GM12864 (cell line): ENCODE measurements at regions not wholly inside any gene's neighbourhood (a gene's known extent, or its start where the extent isn't known, plus 50 kb on each side); places are given as distances from the start of the nearest gene placed in this dataset.

Experiments used
- DNase-seq: peaks from one replicate; pipeline ENCODE4 v3.0.0-alpha.2; 2011; ENCODE audit warnings: low read depth
- H3K4me3 ChIP-seq: 2 replicates; pipeline ENCODE4 v1.5.1; 2011; ENCODE audit warnings: mild to moderate bottlenecking, low read depth, low read length, control low read depth
- TF ChIP-seq, protein P1 (sequence below): IDR thresholded peaks from 2 replicates; pipeline ENCODE4 v1.5.1; 2011; ENCODE audit warnings: low read depth, mild to moderate bottlenecking, moderate library complexity, low read length, control low read depth, inconsistent platforms; ENCODE audit errors: missing control alignments

- no peak overlapping the region for H3K4me3 ChIP-seq
- TF ChIP-seq, protein P1, sequence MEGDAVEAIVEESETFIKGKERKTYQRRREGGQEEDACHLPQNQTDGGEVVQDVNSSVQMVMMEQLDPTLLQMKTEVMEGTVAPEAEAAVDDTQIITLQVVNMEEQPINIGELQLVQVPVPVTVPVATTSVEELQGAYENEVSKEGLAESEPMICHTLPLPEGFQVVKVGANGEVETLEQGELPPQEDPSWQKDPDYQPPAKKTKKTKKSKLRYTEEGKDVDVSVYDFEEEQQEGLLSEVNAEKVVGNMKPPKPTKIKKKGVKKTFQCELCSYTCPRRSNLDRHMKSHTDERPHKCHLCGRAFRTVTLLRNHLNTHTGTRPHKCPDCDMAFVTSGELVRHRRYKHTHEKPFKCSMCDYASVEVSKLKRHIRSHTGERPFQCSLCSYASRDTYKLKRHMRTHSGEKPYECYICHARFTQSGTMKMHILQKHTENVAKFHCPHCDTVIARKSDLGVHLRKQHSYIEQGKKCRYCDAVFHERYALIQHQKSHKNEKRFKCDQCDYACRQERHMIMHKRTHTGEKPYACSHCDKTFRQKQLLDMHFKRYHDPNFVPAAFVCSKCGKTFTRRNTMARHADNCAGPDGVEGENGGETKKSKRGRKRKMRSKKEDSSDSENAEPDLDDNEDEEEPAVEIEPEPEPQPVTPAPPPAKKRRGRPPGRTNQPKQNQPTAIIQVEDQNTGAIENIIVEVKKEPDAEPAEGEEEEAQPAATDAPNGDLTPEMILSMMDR, result no peak
- no peak for DNase-seq
Measured at GRCh38 chr2:198763793-198764192, 693.9 kb downstream of the SATB2 start.

DNA sequence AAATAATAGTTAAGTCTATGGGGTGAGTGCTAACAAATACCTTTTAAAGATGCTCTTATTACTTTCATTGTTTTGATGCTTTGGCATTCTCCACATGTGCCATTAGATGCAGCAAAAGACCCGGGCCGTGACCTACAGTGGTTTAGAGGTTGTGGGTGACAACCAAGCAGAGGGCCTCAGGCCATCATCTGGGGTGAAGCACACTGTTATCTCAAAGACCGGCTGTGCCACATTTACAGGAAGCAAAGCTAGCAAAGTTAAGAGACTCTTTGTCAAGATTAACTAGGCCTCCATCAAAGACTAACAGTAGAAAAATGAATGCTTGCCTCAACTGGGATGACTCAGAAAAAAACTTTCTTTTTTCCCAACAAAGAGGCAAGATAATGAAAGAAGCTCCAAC lies 695.3 kb downstream of the SATB2 start:
- no peak for DNase-seq
- H3K4me3 ChIP-seq, result no peak overlapping the region
- TF ChIP-seq, protein P1, result no peak

GRCh38 chr2:198757069-198757468 lies 700.7 kb downstream of the SATB2 start:
- H3K4me3 ChIP-seq, result no peak overlapping the region
- no peak for DNase-seq
- TF ChIP-seq, protein P1, result no peak

DNA sequence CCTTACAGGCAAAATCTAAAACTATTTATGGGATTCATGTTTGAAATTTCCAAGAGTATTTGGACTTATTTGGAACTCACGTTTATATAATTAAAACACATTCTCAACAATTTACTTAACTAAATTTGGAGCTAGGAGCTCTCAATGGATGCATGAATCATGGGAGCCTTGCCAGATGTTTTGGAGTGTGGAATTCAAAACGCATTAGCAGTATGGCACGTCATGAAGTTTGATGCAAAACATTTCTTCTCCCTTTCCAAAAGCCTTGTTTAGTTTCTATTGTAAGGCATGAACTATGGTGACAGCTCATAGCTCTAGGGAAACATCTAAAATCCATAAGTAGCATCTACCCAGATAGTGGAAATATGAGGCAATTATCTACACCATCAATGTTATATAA lies 701.6 kb downstream of the SATB2 start:
- no peak overlapping the region for H3K4me3 ChIP-seq
- DNase-seq, result no peak
- TF ChIP-seq, protein P1, result no peak

DNA sequence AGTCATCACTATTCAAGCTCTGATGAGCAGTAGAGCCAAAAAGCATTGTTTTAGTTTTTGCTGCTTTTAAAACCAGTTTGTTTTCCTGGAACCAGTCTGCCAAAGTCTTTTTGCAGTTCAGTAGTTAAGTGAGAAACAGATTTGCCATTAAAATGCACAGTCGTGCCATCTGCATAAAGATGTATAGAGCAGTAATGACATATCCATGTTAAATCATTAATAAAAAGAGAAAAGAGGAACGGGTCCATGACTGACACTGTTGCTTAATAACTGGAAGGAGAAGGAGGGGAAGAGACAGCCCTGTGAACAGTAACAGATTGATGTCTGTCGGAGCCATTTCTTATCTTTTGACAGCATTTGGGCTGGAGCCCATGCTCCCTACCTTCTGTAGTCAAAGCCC lies 704.6 kb downstream of the SATB2 start:
- no peak for DNase-seq

GRCh38 chr2:198749364-198749763 lies 708.4 kb downstream of the SATB2 start:
- DNase-seq, result no peak
- TF ChIP-seq, protein P1, result no peak
- no peak overlapping the region for H3K4me3 ChIP-seq

More for the DNA sequence above, 704.6 kb downstream of the SATB2 start:
- H3K4me3 ChIP-seq, result no peak overlapping the region
- TF ChIP-seq, protein P1, result no peak

DNA sequence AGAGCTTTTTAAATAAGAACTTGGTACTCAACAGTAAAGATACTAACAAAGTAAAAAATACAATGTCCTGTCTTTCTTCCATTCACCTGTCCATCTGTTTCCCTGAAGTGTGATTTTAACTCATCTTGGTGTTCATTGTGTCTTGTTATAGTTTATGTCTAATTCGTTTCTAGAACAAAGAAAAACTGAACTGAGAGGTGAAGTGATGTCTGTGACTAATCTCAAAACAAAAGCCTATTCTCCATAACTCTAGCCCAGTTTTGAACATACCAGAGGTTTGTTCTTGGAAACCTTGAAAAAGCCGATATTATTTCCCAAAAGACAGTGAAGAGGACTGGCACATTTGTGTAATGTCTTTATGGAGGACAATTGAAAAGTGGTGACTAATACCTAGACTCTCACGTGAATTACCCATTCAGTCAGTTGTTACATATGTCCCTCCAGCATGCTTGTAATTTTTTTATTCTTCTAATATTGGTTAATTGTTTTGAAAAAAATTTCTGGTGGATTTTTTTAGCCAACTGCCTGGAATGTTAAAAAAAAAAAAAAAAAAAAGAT lies 725.8 kb downstream of the SATB2 start:
- no peak overlapping the region for H3K4me3 ChIP-seq
- DNase-seq, result no peak
- TF ChIP-seq, protein P1, result no peak
